ENCODE measurements at regions not wholly inside any gene's neighbourhood (a gene's known extent, or its start where the extent isn't known, plus 50 kb on each side); places are given as distances from the start of the nearest gene placed in this dataset.

DNA sequence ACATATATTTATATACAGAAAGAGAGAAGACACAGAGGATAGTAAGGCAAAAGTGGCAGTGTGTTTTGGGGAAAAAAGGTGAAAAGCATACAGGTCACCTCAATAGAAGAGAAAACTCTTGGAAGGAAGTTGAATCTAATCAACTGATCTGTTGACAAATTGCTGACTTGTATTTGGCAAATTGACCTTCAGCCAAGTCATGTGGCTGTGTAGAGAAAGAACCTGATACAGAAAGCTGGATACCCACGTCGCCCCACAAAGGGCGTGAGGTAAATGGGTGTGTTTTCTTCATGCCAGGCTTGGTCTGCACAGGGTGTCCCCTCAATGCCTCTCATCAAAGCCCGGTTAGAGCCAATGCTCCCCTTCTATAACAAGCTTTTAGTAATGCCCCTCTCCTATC lies 230.0 kb upstream of the KLHL29 start:
- 42% methylated on average over 4 of the region's 4 CpGs for WGBS (ENCODE audit: low lambda C conversion rate)
- Histone ChIP-seq H3K4me2 (ENCODE audit: low read depth, low read length) (no peak overlapping the region), H3K4me1 (ENCODE audit: insufficient read depth, low read length) (no peaks in the 10 kb centered on the region), H4K20me1 (ENCODE audit: insufficient read depth, low read length) (no peaks in the 10 kb centered on the region), H3K9me3 (ENCODE audit: low read length) (no peaks in the 10 kb centered on the region), H3K36me3 (replicated peaks in 1 of 2; ENCODE audit: control insufficient read depth in 1 of 2, insufficient read depth in 2 of 2, low read length in 2 of 2) (no peaks in the 10 kb centered on the region), H3K27ac (ENCODE audit: extremely low read length, insufficient read depth, low read length) (no peak overlapping the region), H3K27me3 (ENCODE audit: control insufficient read depth in 1 of 2, insufficient read depth in 2 of 2, low read length in 2 of 2) (no peaks in the 10 kb centered on the region), H3K9ac (ENCODE audit: insufficient read depth, low read depth, low read length) (no peak overlapping the region), H3K79me2 (ENCODE audit: insufficient read depth, low read length) (no peaks in the 10 kb centered on the region), H3K4me3 (replicated peaks in 1 of 3; ENCODE audit: insufficient read depth in 1 of 3, low read depth in 2 of 3, low read length in 3 of 3) (no peak overlapping the region), H2AFZ (ENCODE audit: low read length) (no peak overlapping the region)
- CTCF ChIA-PET (ENCODE audit: low intra/inter-chr PET ratio, low total read pairs) = no interaction called here
- POLR2A ChIA-PET = no interaction called here
- FAIRE-seq (no peak), DNase-seq (ENCODE audit: low spot score) (no peak), ATAC-seq (no peak)
- in situ Hi-C loops (cut with HindIII; ENCODE audit: extremely low pct_ligation_motif_present, low pct_unique_long_range_greater_than_20kb) (no loop called here), intact Hi-C loops (cut with micrococcal nuclease; ENCODE audit: unreplicated experiment) (no loop called here)
- BruUV-seq (replicated peaks) = no TSS peak
- TF ChIP-seq RFX1 (IDR thresholded peaks at IDR 0.05) (no peak), NKX3-1 (CRISPR knock-in tag; IDR thresholded peaks at IDR 0.05) (no peak), ZNF251 (CRISPR knock-in tag; IDR thresholded peaks at IDR 0.05) (no peak), MLLT10 (CRISPR knock-in tag; IDR thresholded peaks at IDR 0.05) (no peak), ZNF776 (CRISPR knock-in tag; IDR thresholded peaks at IDR 0.05) (no peak), ZNF530 (CRISPR knock-in tag; IDR thresholded peaks at IDR 0.05; ENCODE audit: low read depth) (no peak), TBP (CRISPR knock-in tag; IDR thresholded peaks at IDR 0.05) (no peak), SRSF1 (optimal IDR thresholded peaks at IDR 0.05; ENCODE audit: low read depth, low read length) (no peak), HHEX (CRISPR knock-in tag; IDR thresholded peaks at IDR 0.05) (no peak), ZNF598 (CRISPR knock-in tag; IDR thresholded peaks at IDR 0.05; ENCODE audit: borderline replicate concordance) (no peak), ZNF772 (CRISPR knock-in tag; IDR thresholded peaks at IDR 0.05) (no peak), ZNF558 (CRISPR knock-in tag; IDR thresholded peaks at IDR 0.05; ENCODE audit: borderline replicate concordance) (no peak), DPF2 (CRISPR knock-in tag; IDR thresholded peaks at IDR 0.05; ENCODE audit: borderline replicate concordance, low read depth) (no peak), HMG20B (CRISPR knock-in tag; conservative IDR thresholded peaks at IDR 0.05) (no peak)
- TF ChIP-seq, protein P1, sequence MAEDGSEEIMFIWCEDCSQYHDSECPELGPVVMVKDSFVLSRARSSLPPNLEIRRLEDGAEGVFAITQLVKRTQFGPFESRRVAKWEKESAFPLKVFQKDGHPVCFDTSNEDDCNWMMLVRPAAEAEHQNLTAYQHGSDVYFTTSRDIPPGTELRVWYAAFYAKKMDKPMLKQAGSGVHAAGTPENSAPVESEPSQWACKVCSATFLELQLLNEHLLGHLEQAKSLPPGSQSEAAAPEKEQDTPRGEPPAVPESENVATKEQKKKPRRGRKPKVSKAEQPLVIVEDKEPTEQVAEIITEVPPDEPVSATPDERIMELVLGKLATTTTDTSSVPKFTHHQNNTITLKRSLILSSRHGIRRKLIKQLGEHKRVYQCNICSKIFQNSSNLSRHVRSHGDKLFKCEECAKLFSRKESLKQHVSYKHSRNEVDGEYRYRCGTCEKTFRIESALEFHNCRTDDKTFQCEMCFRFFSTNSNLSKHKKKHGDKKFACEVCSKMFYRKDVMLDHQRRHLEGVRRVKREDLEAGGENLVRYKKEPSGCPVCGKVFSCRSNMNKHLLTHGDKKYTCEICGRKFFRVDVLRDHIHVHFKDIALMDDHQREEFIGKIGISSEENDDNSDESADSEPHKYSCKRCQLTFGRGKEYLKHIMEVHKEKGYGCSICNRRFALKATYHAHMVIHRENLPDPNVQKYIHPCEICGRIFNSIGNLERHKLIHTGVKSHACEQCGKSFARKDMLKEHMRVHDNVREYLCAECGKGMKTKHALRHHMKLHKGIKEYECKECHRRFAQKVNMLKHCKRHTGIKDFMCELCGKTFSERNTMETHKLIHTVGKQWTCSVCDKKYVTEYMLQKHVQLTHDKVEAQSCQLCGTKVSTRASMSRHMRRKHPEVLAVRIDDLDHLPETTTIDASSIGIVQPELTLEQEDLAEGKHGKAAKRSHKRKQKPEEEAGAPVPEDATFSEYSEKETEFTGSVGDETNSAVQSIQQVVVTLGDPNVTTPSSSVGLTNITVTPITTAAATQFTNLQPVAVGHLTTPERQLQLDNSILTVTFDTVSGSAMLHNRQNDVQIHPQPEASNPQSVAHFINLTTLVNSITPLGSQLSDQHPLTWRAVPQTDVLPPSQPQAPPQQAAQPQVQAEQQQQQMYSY (CRISPR knock-in tag; IDR thresholded peaks at IDR 0.05) = no peak
- TF ChIP-seq, protein P2, sequence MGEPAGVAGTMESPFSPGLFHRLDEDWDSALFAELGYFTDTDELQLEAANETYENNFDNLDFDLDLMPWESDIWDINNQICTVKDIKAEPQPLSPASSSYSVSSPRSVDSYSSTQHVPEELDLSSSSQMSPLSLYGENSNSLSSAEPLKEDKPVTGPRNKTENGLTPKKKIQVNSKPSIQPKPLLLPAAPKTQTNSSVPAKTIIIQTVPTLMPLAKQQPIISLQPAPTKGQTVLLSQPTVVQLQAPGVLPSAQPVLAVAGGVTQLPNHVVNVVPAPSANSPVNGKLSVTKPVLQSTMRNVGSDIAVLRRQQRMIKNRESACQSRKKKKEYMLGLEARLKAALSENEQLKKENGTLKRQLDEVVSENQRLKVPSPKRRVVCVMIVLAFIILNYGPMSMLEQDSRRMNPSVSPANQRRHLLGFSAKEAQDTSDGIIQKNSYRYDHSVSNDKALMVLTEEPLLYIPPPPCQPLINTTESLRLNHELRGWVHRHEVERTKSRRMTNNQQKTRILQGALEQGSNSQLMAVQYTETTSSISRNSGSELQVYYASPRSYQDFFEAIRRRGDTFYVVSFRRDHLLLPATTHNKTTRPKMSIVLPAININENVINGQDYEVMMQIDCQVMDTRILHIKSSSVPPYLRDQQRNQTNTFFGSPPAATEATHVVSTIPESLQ (CRISPR knock-in tag; conservative IDR thresholded peaks at IDR 0.05) = no peak
- TF ChIP-seq, protein P3, sequence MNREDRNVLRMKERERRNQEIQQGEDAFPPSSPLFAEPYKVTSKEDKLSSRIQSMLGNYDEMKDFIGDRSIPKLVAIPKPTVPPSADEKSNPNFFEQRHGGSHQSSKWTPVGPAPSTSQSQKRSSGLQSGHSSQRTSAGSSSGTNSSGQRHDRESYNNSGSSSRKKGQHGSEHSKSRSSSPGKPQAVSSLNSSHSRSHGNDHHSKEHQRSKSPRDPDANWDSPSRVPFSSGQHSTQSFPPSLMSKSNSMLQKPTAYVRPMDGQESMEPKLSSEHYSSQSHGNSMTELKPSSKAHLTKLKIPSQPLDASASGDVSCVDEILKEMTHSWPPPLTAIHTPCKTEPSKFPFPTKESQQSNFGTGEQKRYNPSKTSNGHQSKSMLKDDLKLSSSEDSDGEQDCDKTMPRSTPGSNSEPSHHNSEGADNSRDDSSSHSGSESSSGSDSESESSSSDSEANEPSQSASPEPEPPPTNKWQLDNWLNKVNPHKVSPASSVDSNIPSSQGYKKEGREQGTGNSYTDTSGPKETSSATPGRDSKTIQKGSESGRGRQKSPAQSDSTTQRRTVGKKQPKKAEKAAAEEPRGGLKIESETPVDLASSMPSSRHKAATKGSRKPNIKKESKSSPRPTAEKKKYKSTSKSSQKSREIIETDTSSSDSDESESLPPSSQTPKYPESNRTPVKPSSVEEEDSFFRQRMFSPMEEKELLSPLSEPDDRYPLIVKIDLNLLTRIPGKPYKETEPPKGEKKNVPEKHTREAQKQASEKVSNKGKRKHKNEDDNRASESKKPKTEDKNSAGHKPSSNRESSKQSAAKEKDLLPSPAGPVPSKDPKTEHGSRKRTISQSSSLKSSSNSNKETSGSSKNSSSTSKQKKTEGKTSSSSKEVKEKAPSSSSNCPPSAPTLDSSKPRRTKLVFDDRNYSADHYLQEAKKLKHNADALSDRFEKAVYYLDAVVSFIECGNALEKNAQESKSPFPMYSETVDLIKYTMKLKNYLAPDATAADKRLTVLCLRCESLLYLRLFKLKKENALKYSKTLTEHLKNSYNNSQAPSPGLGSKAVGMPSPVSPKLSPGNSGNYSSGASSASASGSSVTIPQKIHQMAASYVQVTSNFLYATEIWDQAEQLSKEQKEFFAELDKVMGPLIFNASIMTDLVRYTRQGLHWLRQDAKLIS (CRISPR knock-in tag; IDR thresholded peaks at IDR 0.05) = no peak
- TF ChIP-seq, protein P4, sequence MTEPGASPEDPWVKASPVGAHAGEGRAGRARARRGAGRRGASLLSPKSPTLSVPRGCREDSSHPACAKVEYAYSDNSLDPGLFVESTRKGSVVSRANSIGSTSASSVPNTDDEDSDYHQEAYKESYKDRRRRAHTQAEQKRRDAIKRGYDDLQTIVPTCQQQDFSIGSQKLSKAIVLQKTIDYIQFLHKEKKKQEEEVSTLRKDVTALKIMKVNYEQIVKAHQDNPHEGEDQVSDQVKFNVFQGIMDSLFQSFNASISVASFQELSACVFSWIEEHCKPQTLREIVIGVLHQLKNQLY (CRISPR knock-in tag; IDR thresholded peaks at IDR 0.05) = no peak

All from HepG2 (cell line).